Endothelial cell of umbilical vein (primary cell): ENCODE measurements at regions not wholly inside any gene's neighbourhood (a gene's known extent, or its start where the extent isn't known, plus 50 kb on each side); places are given as distances from the start of the nearest gene placed in this dataset.

Source experiments
- BruUV-seq: library from RNA; stranded (reverse); fragments of 400-500 nt; replicated peaks from 2 replicates; lab custom pipeline; 2021; lab: Mats Ljungman, UMichigan
- CTCF ChIA-PET: fragments of 300-600, 350-600 bp; sonication (Branson Sonifier 250); formaldehyde crosslinking; loops from one replicate; lab custom pipeline; 2021; ENCODE audit warnings: antibody characterized with exemption, inconsistent platforms; lab: Charles Lee
- POLR2A ChIA-PET: fragments of 300-600, 350-600 bp; sonication (Branson Sonifier 250); formaldehyde crosslinking; loops from one replicate; lab custom pipeline; 2021; ENCODE audit warnings: antibody characterized with exemption, inconsistent platforms; lab: Charles Lee
- DNase-seq: peaks from one replicate; pipeline ENCODE4 v3.0.0-alpha.2; 2011; ENCODE audit warnings: low read depth, low spot score
- FAIRE-seq: peaks from 2 replicates; lab custom pipeline; 2011; peaks lifted over from hg19 to GRCh38; lab: Jason Lieb, UNC
- H2AFZ ChIP-seq: 2 replicates; pipeline ENCODE4 v1.6.0; 2012; ENCODE audit warnings: low read depth, low read length, control low read depth, inconsistent platforms
- H3K27ac ChIP-seq: 2 replicates; pipeline ENCODE4 v1.5.1; 2011; ENCODE audit warnings: low read depth, mild to moderate bottlenecking, control low read depth, low read length, moderate library complexity; ENCODE audit not compliant: insufficient read depth
- H3K27me3 ChIP-seq, 2 experiments: 2 replicates each; pipeline versions ENCODE4 v1.6.0 to v1.6.1; 2011; ENCODE audit warnings: low read length in 2 of 2, mixed read lengths in 1 of 2; ENCODE audit not compliant: control insufficient read depth in 2 of 2, insufficient read depth in 2 of 2
- H3K36me3 ChIP-seq, 2 experiments: 2 replicates in 1 of 2; 3 replicates in 1 of 2; pipeline ENCODE4 v1.5.1; 2011; ENCODE audit warnings: low read length in 2 of 2, mild to moderate bottlenecking in 1 of 2, moderate library complexity in 1 of 2; ENCODE audit not compliant: control insufficient read depth in 2 of 2, insufficient read depth in 2 of 2; ENCODE audit errors: extremely low read depth in 1 of 2
- H3K4me1 ChIP-seq: 3 replicates; pipeline ENCODE4 v1.5.1; 2011; ENCODE audit warnings: mild to moderate bottlenecking, low read length; ENCODE audit not compliant: control insufficient read depth, insufficient read depth; ENCODE audit errors: extremely low read depth
- H3K4me2 ChIP-seq: 2 replicates; pipeline ENCODE4 v1.6.1; 2011; ENCODE audit warnings: low read length, control low read depth, mixed read lengths; ENCODE audit not compliant: insufficient read depth
- H3K4me3 ChIP-seq, 3 experiments: fragments of 200-600 bp in 1 of 3; sonication (generic), shearing (Covaris generic) in 1 of 3; replicated peaks in 1 of 3; 2 replicates each; pipeline ENCODE4 v1.5.1; 2011 to 2016; ENCODE audit warnings: control low read depth in 3 of 3, low read length in 3 of 3, mild to moderate bottlenecking in 2 of 3, inconsistent platforms in 1 of 3, low read depth in 1 of 3, moderate library complexity in 1 of 3; ENCODE audit not compliant: insufficient read depth in 1 of 3
- H3K79me2 ChIP-seq: 2 replicates; pipeline ENCODE4 v1.6.0; 2012; ENCODE audit warnings: low read length, inconsistent platforms; ENCODE audit not compliant: control insufficient read depth, insufficient read depth
- H3K9ac ChIP-seq: replicated peaks from 2 replicates; pipeline ENCODE3; 2011; ENCODE audit warnings: low read length, control low read depth; ENCODE audit not compliant: insufficient read depth; ENCODE audit errors: extremely low read depth
- H3K9me1 ChIP-seq: replicated peaks from 3 replicates; pipeline ENCODE4 v1.6.0; 2011; ENCODE audit warnings: mild to moderate bottlenecking, low read length; ENCODE audit not compliant: control insufficient read depth, insufficient read depth; ENCODE audit errors: extremely low read depth
- H3K9me3 ChIP-seq: replicated peaks from 2 replicates; pipeline ENCODE4 v1.5.1; 2012; ENCODE audit warnings: low read length, inconsistent platforms; ENCODE audit not compliant: control insufficient read depth, insufficient read depth
- H4K20me1 ChIP-seq: replicated peaks from 2 replicates; pipeline ENCODE3; 2011; ENCODE audit warnings: mild to moderate bottlenecking, low read length; ENCODE audit not compliant: control insufficient read depth, insufficient read depth; ENCODE audit errors: extremely low read depth
- EZH2 ChIP-seq: IDR thresholded peaks from 2 replicates; pipeline ENCODE4 v1.6.1; 2012; ENCODE audit warnings: borderline replicate concordance, low read depth, mild to moderate bottlenecking, moderate library complexity, low read length, inconsistent platforms; ENCODE audit not compliant: severe bottlenecking
- FOS ChIP-seq: IDR thresholded peaks from 2 replicates; pipeline ENCODE4 v1.6.1; 2011; ENCODE audit warnings: mild to moderate bottlenecking, low read length, moderate library complexity, borderline replicate concordance; ENCODE audit not compliant: insufficient read depth
- GATA2 ChIP-seq: IDR thresholded peaks from 2 replicates; pipeline ENCODE4 v1.7.0; 2011; ENCODE audit warnings: low read depth, mild to moderate bottlenecking, moderate library complexity, mixed read lengths, low read length; ENCODE audit not compliant: insufficient read length, insufficient read depth
- JUN ChIP-seq: IDR thresholded peaks from 2 replicates; pipeline ENCODE4 v1.6.1; 2011; ENCODE audit warnings: borderline replicate concordance, low read depth; ENCODE audit not compliant: insufficient read length, insufficient read depth
- MYC ChIP-seq: IDR thresholded peaks from one replicate; pipeline ENCODE4 v1.6.1; 2011; ENCODE audit warnings: mild to moderate bottlenecking, low read depth, low read length
- POLR2A ChIP-seq: IDR thresholded peaks from 2 replicates; pipeline ENCODE4 v1.6.1; 2012; ENCODE audit warnings: low read depth, mild to moderate bottlenecking, control low read depth, low read length
- POLR2AphosphoS5 ChIP-seq: IDR thresholded peaks from 2 replicates; pipeline ENCODE4 v1.6.1; 2012; ENCODE audit warnings: low read depth, mild to moderate bottlenecking, control low read depth, low read length, moderate library complexity; ENCODE audit not compliant: insufficient read depth
- dilution Hi-C: fragments of 300-500 bp; cut with MboI; formaldehyde crosslinking; loops from one replicate; pipeline ENCODE4 v1.15.0; 2019; ENCODE audit warnings: low sequenced_read_pairs; ENCODE audit not compliant: extremely low pct_ligation_motif_present
- intact Hi-C: fragments of 100-400 bp; cut with micrococcal nuclease; formaldehyde crosslinking; loops from one replicate; pipeline ENCODE4 v1.10.0; 2022
- TF ChIP-seq, protein P1 (sequence below): IDR thresholded peaks from 2 replicates; pipeline ENCODE4 v1.6.1; 2011; ENCODE audit not compliant: insufficient read depth, insufficient read length
- TF ChIP-seq, protein P2 (sequence below), 2 donors: IDR thresholded peaks; 1 replicate in 1 of 2; 2 replicates in 1 of 2; pipeline ENCODE4 v1.5.1; 2011; ENCODE audit warnings: low read length in 2 of 2, mild to moderate bottlenecking in 2 of 2, moderate library complexity in 2 of 2, control low read depth in 1 of 2, inconsistent platforms in 1 of 2, low read depth in 1 of 2; ENCODE audit not compliant: insufficient read depth in 1 of 2; ENCODE audit errors: extremely low read depth in 1 of 2

DNA sequence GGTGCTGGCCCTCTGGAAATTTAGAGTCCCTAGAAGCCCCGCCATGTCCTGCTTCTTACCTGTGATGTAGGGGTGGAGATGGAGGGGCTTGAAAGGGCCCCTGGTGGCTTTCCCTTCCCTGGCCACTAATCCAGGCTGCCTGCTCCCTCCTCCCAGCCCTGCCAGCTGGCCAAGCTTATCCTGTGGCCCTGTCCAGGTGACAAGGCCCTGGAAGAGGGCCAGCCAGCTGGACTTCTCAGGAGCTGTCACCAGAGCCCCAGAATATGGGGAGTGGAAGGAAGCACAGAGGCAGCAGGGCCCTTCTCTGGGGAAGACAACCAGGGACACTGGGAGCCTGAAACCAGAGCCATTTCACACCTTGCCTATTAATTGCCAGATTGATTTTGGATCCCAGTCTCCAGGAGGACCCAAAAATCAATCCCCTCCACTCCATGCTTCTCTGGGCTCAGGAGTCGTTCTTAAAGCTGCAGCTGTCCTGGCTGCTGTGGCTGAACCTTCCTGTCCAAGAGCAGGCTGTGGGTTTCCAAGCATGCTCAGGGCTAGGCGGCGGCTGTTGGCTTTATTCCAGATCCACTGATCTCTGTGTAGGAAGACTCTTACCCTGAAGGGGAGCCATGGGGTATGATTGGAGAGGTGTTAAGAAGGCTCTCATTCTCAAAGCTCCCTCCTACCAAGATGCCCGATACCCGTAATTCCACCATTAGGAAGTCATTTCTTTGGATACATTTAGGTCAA is 52.6 kb upstream of the PCBD1 start:
- Histone ChIP-seq H4K20me1 (no peaks in the 10 kb centered on the region), H3K4me3 (no peak overlapping the region), H3K9me3 (no peaks in the 10 kb centered on the region), H3K27me3 (peaks cover 0 to 3% of the 10 kb centered on the region in 2 experiments), H3K36me3 (no peaks in the 10 kb centered on the region), H3K4me2 (no peak overlapping the region), H2AFZ (no peak overlapping the region), H3K27ac (no peak overlapping the region), H3K4me1 (no peaks in the 10 kb centered on the region), H3K79me2 (no peaks in the 10 kb centered on the region), H3K9me1 (no peaks in the 10 kb centered on the region), H3K9ac (no peak overlapping the region)
- FAIRE-seq (no peak), DNase-seq (no peak)
- CTCF ChIA-PET: interaction anchor here (0.6 to 1.8 kb wide), 2 partner anchors 16 to 101 kb away, joined by 3 to 7 read pairs; no protein-coding TSS in a partner anchor
- POLR2A ChIA-PET: no interaction called here
- dilution Hi-C loops (no loop called here), intact Hi-C loops (no loop called here)
- TF ChIP-seq, protein P1, sequence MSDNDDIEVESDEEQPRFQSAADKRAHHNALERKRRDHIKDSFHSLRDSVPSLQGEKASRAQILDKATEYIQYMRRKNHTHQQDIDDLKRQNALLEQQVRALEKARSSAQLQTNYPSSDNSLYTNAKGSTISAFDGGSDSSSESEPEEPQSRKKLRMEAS: no peak
- TF ChIP-seq GATA2: no peak
- TF ChIP-seq POLR2AphosphoS5: no peak
- no peak for TF ChIP-seq POLR2A
- TF ChIP-seq FOS: no peak
- TF ChIP-seq JUN: no peak
- no peak for TF ChIP-seq EZH2
- no peak for TF ChIP-seq MYC
- TF ChIP-seq, protein P2, sequence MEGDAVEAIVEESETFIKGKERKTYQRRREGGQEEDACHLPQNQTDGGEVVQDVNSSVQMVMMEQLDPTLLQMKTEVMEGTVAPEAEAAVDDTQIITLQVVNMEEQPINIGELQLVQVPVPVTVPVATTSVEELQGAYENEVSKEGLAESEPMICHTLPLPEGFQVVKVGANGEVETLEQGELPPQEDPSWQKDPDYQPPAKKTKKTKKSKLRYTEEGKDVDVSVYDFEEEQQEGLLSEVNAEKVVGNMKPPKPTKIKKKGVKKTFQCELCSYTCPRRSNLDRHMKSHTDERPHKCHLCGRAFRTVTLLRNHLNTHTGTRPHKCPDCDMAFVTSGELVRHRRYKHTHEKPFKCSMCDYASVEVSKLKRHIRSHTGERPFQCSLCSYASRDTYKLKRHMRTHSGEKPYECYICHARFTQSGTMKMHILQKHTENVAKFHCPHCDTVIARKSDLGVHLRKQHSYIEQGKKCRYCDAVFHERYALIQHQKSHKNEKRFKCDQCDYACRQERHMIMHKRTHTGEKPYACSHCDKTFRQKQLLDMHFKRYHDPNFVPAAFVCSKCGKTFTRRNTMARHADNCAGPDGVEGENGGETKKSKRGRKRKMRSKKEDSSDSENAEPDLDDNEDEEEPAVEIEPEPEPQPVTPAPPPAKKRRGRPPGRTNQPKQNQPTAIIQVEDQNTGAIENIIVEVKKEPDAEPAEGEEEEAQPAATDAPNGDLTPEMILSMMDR (IDR thresholded peaks at IDR 0.05; ENCODE audit: extremely low read depth in 1 of 2, insufficient read depth in 1 of 2, low read depth in 1 of 2, low read length in 2 of 2): no peak
- BruUV-seq: no TSS peak
